ENCODE measurements at regions not wholly inside any gene's neighbourhood (a gene's known extent, or its start where the extent isn't known, plus 50 kb on each side); places are given as distances from the start of the nearest gene placed in this dataset.
"Not testable (repeated sequence)": the region's sequence is repeated elsewhere in the genome, so short reads cannot be mapped to it uniquely, and the experiment has no call there.

DNA sequence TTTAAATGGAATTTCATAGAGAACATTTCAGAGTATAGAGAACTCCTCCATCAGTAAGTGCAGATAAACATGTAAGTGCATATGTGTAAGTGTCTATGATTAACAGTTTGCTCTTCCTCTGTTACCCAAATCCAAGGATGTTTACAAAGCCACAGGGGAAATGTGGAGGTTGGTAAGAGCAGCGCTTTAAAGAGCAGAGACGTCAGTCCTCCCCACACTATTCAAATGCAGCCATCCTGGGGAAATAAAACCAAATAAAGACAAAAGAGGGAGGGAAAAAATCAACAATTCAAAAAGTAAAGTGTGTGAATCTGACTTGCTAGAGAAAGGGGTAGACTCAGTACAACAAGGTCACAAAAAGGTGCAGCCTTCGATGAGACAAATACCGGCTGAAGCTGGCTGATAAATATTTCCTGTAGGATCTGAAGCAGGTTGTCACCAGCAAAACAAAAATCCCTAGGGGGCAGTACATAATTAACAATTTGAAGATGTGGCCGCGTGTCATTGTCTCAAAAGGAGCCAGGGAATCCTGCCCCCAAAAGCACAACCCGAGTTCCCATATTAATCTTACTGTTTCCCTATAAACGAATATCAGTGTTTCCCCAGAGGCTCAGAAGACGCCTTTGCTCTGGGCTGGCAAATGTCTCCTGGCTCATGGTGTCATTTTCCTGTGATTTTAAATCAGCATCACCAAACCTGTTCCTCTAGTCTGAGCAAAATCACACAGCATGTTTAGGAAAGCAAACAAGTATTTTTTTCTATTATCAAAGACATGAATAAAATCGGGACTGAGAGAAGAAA lies 216.5 kb downstream of the CDCA7 start:
- 18 to 19% methylated on average over 6 to 8 of the region's 10 CpGs for WGBS, 2 experiments (ENCODE audit: insufficient coverage in 1 of 2, insufficient read length in 1 of 2)
- no peaks in the 10 kb centered on the region for H3K27me3 Mint-ChIP-seq (ENCODE audit: insufficient read depth)
- Histone ChIP-seq H3K4me1 (ENCODE audit: control insufficient read depth, insufficient read depth, low read length) (no peaks in the 10 kb centered on the region), H3K27ac (ENCODE audit: low read depth, low read length) (no peak overlapping the region), H3K9me3 (ENCODE audit: control insufficient read depth, low read length) (no peaks in the 10 kb centered on the region), H3K9ac (ENCODE audit: extremely low read depth, low read length, poor library complexity, severe bottlenecking) (no peak overlapping the region), H3K27me3 (ENCODE audit: control insufficient read depth, insufficient read depth, low read length, poor library complexity, severe bottlenecking) (no peaks in the 10 kb centered on the region), H3K36me3 (ENCODE audit: control insufficient read depth, insufficient read depth, low read length) (no peaks in the 10 kb centered on the region), H3K4me3 (ENCODE audit: low read length) (no peak overlapping the region)
- peak; percentile 57 for DNase-seq
- TF ChIP-seq, protein P1, sequence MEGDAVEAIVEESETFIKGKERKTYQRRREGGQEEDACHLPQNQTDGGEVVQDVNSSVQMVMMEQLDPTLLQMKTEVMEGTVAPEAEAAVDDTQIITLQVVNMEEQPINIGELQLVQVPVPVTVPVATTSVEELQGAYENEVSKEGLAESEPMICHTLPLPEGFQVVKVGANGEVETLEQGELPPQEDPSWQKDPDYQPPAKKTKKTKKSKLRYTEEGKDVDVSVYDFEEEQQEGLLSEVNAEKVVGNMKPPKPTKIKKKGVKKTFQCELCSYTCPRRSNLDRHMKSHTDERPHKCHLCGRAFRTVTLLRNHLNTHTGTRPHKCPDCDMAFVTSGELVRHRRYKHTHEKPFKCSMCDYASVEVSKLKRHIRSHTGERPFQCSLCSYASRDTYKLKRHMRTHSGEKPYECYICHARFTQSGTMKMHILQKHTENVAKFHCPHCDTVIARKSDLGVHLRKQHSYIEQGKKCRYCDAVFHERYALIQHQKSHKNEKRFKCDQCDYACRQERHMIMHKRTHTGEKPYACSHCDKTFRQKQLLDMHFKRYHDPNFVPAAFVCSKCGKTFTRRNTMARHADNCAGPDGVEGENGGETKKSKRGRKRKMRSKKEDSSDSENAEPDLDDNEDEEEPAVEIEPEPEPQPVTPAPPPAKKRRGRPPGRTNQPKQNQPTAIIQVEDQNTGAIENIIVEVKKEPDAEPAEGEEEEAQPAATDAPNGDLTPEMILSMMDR (conservative IDR thresholded peaks at IDR 0.05), result peak; percentile 66
- peaks cover 18% of the 10 kb centered on the region for H3K4me1 Mint-ChIP-seq
- peaks cover 10% of the 10 kb centered on the region for H3K9me3 Mint-ChIP-seq
- peak overlapping the region; percentile 33 for H3K27ac Mint-ChIP-seq
- H3K36me3 Mint-ChIP-seq (ENCODE audit: low read depth), result no peaks in the 10 kb centered on the region
- H3K4me3 Mint-ChIP-seq, result peak overlapping the region; percentile 42

DNA sequence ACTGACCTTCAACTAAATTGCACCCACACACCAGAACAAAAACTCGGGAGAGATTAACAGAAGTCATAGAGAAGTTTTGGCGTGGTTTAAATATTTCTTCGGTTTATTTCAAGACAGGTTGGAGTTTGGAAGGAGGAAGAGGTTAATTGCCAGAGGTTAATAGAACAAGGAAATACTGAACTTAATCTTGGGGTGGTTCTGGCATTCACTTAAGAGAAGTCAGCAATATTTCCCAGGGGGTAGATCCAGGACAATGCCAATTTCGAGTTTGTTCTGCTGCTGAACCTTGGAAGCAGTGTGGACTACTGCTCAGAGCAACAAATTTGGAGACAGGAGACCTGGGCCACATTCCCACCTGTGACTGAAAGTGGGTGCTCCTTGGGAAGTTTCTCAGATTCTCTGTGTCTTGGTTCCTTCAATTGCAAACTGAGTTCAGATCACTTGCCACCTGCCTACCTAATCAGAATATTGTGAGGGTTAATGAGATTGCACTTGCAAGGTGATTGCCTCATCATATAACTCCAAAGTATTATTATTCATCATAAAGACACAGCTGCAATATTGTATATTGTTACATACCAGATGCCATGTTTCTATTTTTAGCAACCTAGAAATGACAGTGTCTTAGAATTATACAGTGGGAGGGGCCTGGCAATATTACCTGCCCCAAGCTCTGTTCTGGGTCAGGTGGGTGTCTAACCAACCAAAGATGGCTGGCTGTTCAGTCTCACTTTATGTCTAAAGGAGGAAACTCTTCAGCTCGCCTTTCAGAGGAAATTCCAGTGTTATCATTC lies 217.4 kb downstream of the CDCA7 start:
- TF ChIP-seq, protein P1 (conservative IDR thresholded peaks at IDR 0.05), result no peak
- Histone ChIP-seq H3K9me3 (ENCODE audit: control insufficient read depth, low read length) (no peaks in the 10 kb centered on the region), H3K27ac (ENCODE audit: low read depth, low read length) (no peak overlapping the region), H3K9ac (ENCODE audit: extremely low read depth, low read length, poor library complexity, severe bottlenecking) (no peak overlapping the region), H3K27me3 (ENCODE audit: control insufficient read depth, insufficient read depth, low read length, poor library complexity, severe bottlenecking) (no peaks in the 10 kb centered on the region), H3K4me3 (ENCODE audit: low read length) (no peak overlapping the region), H3K36me3 (ENCODE audit: control insufficient read depth, insufficient read depth, low read length) (no peaks in the 10 kb centered on the region), H3K4me1 (ENCODE audit: control insufficient read depth, insufficient read depth, low read length) (no peaks in the 10 kb centered on the region)
- Mint-ChIP-seq H3K9me3 (peaks cover 10% of the 10 kb centered on the region), H3K27ac (no peak overlapping the region), H3K27me3 (ENCODE audit: insufficient read depth) (no peaks in the 10 kb centered on the region), H3K4me1 (peaks cover 18% of the 10 kb centered on the region), H3K36me3 (ENCODE audit: low read depth) (no peaks in the 10 kb centered on the region), H3K4me3 (no peak overlapping the region)
- DNase-seq, result no peak
- WGBS, 2 experiments (ENCODE audit: insufficient coverage in 1 of 2, insufficient read length in 1 of 2), result 78 to 81% methylated on average over 3 to 5 of the region's 5 CpGs

DNA sequence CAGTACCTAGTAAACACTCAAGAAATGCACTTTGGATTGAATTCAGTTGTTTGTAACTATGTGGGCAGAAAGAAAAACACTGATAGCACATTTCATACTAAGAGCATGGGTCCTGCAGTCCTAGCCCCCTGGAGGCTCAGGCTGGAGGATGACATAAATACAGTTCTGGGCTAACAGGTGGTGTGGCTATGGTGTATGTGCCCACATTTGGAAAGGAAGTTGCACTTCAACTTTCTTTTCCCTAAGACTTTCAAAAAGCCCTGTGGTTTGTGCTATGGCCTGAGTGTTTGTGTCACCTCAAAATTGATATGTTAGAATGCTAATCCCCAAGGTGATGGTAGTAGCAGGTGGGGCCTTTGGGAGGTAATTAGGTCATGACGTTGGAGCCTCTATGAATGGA lies 218.2 kb downstream of the CDCA7 start:
- no peaks in the 10 kb centered on the region for H3K4me1 ChIP-seq (ENCODE audit: control insufficient read depth, insufficient read depth, low read length)
- no peak overlapping the region for H3K9ac ChIP-seq (ENCODE audit: extremely low read depth, low read length, poor library complexity, severe bottlenecking)
- peaks cover 18% of the 10 kb centered on the region for H3K4me1 Mint-ChIP-seq
- no peaks in the 10 kb centered on the region for H3K27me3 ChIP-seq (ENCODE audit: control insufficient read depth, insufficient read depth, low read length, poor library complexity, severe bottlenecking)
- no peak for DNase-seq
- H3K36me3 ChIP-seq (ENCODE audit: control insufficient read depth, insufficient read depth, low read length), result no peaks in the 10 kb centered on the region
- H3K9me3 Mint-ChIP-seq, result peaks cover 10% of the 10 kb centered on the region
- no peaks in the 10 kb centered on the region for H3K9me3 ChIP-seq (ENCODE audit: control insufficient read depth, low read length)
- TF ChIP-seq, protein P1 (conservative IDR thresholded peaks at IDR 0.05), result no peak
- H3K27ac ChIP-seq (ENCODE audit: low read depth, low read length), result no peak overlapping the region
- H3K4me3 ChIP-seq (ENCODE audit: low read length), result no peak overlapping the region
- no peaks in the 10 kb centered on the region for H3K36me3 Mint-ChIP-seq (ENCODE audit: low read depth)
- WGBS, 2 experiments (ENCODE audit: insufficient coverage in 1 of 2, insufficient read length in 1 of 2), result 73% methylated on average over 1 of the region's 1 CpG; no CpG with 5 or more reads in 1 of the 2 experiments
- H3K4me3 Mint-ChIP-seq, result no peak overlapping the region
- H3K27ac Mint-ChIP-seq, result no peak overlapping the region
- H3K27me3 Mint-ChIP-seq (ENCODE audit: insufficient read depth), result no peaks in the 10 kb centered on the region

DNA sequence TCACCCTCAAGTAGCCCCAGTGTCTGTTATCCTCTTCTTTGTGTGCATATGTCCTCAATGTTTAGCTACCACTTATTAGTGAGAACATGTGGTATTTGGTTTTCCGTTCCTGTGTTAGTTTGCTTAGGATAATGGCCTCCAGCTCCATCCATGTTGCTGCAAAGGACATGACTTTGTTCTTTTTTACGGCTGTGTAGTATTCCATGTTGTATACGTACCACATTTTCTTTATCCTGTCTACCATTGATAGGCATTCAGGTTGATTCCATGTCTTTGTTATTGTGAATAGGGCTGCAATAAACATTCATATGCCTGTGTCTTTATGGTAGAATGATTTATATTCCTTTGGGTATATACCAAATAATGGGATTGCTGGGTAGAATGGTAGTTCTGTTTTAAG lies 219.1 kb downstream of the CDCA7 start:
- H3K4me3 ChIP-seq (ENCODE audit: low read length); H3K27me3 Mint-ChIP-seq (ENCODE audit: insufficient read depth); H3K27ac ChIP-seq (ENCODE audit: low read depth, low read length); H3K4me3 Mint-ChIP-seq; H3K27ac Mint-ChIP-seq; H3K9me3 ChIP-seq (ENCODE audit: control insufficient read depth, low read length); H3K9ac ChIP-seq (ENCODE audit: extremely low read depth, low read length, poor library complexity, severe bottlenecking); H3K36me3 Mint-ChIP-seq (ENCODE audit: low read depth); H3K36me3 ChIP-seq (ENCODE audit: control insufficient read depth, insufficient read depth, low read length); DNase-seq; H3K4me1 ChIP-seq (ENCODE audit: control insufficient read depth, insufficient read depth, low read length); H3K27me3 ChIP-seq (ENCODE audit: control insufficient read depth, insufficient read depth, low read length, poor library complexity, severe bottlenecking); H3K9me3 Mint-ChIP-seq: not testable (repeated sequence)
- 97 to 100% methylated on average over 1 to 3 of the region's 3 CpGs for WGBS, 2 experiments (ENCODE audit: insufficient coverage in 1 of 2, insufficient read length in 1 of 2)
- H3K4me1 Mint-ChIP-seq, result peaks cover 18% of the 10 kb centered on the region
